CD14-positive monocyte (primary cell): ENCODE measurements at regions not wholly inside any gene's neighbourhood (a gene's known extent, or its start where the extent isn't known, plus 50 kb on each side); places are given as distances from the start of the nearest gene placed in this dataset.

ENCODE experiments used
- DNase-seq, 3 donors: peaks; one replicate each; pipeline ENCODE4 v3.0.0-alpha.2; 2011 to 2022
- H2AFZ ChIP-seq: 2 replicates; pipeline ENCODE4 v1.6.0; 2012; ENCODE audit warnings: mild to moderate bottlenecking, low read depth, low read length, inconsistent platforms; ENCODE audit not compliant: insufficient read depth, poor library complexity, severe bottlenecking
- H3K27ac ChIP-seq, 2 donors: 1 replicate in 1 of 2; 2 replicates in 1 of 2; pipeline ENCODE4 v1.5.1; 2012 to 2013; ENCODE audit warnings: low read length in 2 of 2, control low read depth in 1 of 2, inconsistent platforms in 1 of 2, low read depth in 1 of 2, mild to moderate bottlenecking in 1 of 2
- H3K27me3 ChIP-seq, 2 donors: one replicate each; pipeline versions ENCODE4 v1.6.0 to v1.6.1; 2011 to 2013; ENCODE audit warnings: low read length in 2 of 2; ENCODE audit not compliant: control insufficient read depth in 2 of 2, insufficient read depth in 2 of 2
- H3K36me3 ChIP-seq, 2 donors: replicated peaks in 1 of 2; 1 replicate in 1 of 2; 2 replicates in 1 of 2; pipeline versions ENCODE4 v1.5.1 to v1.6.1; 2012 to 2013; ENCODE audit warnings: low read length in 2 of 2, control low read depth in 1 of 2, inconsistent platforms in 1 of 2, mild to moderate bottlenecking in 1 of 2; ENCODE audit not compliant: insufficient read depth in 2 of 2, control insufficient read depth in 1 of 2
- H3K4me1 ChIP-seq, 2 donors: 1 replicate in 1 of 2; 2 replicates in 1 of 2; pipeline versions ENCODE4 v1.5.1 to v1.6.1; 2012 to 2013; ENCODE audit warnings: low read length in 2 of 2, control low read depth in 1 of 2, inconsistent platforms in 1 of 2, mild to moderate bottlenecking in 1 of 2, moderate library complexity in 1 of 2; ENCODE audit not compliant: insufficient read depth in 2 of 2, control insufficient read depth in 1 of 2
- H3K4me2 ChIP-seq: replicated peaks from 2 replicates; pipeline ENCODE3; 2012; ENCODE audit warnings: low read length, moderate library complexity, mild to moderate bottlenecking; ENCODE audit not compliant: poor library complexity, severe bottlenecking; ENCODE audit errors: extremely low read depth
- H3K4me3 ChIP-seq, 3 experiments: fragments of 200-600 bp in 1 of 3; sonication (generic) in 1 of 3; replicated peaks in 1 of 3; 1 replicate in 2 of 3; 2 replicates in 1 of 3; pipeline ENCODE4 v1.5.1; 2011 to 2013; ENCODE audit warnings: low read length in 3 of 3, mild to moderate bottlenecking in 3 of 3, control low read depth in 2 of 3, low read depth in 2 of 3, inconsistent platforms in 1 of 3, moderate library complexity in 1 of 3
- H3K79me2 ChIP-seq: 2 replicates; pipeline ENCODE4 v1.6.0; 2012; ENCODE audit warnings: mild to moderate bottlenecking, control low read depth, inconsistent platforms, low read length, moderate library complexity; ENCODE audit not compliant: insufficient read depth
- H3K9ac ChIP-seq: 2 replicates; pipeline ENCODE4 v1.6.0; 2017; ENCODE audit warnings: low read length, mild to moderate bottlenecking; ENCODE audit not compliant: insufficient read depth, poor library complexity, severe bottlenecking
- H3K9me3 ChIP-seq, 2 donors: replicated peaks in 1 of 2; 1 replicate in 1 of 2; 2 replicates in 1 of 2; pipeline versions ENCODE4 v1.5.1 to v1.6.1; 2012 to 2013; ENCODE audit warnings: low read length in 2 of 2, control low read depth in 1 of 2; ENCODE audit not compliant: control insufficient read depth in 1 of 2, insufficient read depth in 1 of 2
- H4K20me1 ChIP-seq: 2 replicates; pipeline ENCODE4 v1.6.0; 2012; ENCODE audit warnings: mild to moderate bottlenecking, low read length, control low read depth, moderate library complexity; ENCODE audit not compliant: insufficient read depth
- H3K27ac Mint-ChIP-seq, 7 donors: one replicate each; pipeline ENCODE4 v1.8.0; 2020; ENCODE audit warnings: mild to moderate bottlenecking in 7 of 7, mixed read lengths in 7 of 7, moderate library complexity in 6 of 7, inconsistent platforms in 2 of 7
- H3K27me3 Mint-ChIP-seq, 3 donors: one replicate each; pipeline ENCODE4 v1.8.0; 2021 to 2022; ENCODE audit warnings: low read depth in 3 of 3, mild to moderate bottlenecking in 3 of 3, mixed read lengths in 3 of 3, moderate library complexity in 3 of 3, inconsistent platforms in 1 of 3
- H3K36me3 Mint-ChIP-seq, 2 donors: one replicate each; pipeline ENCODE4 v1.8.0; 2020; ENCODE audit warnings: mixed read lengths in 2 of 2, inconsistent platforms in 1 of 2, mild to moderate bottlenecking in 1 of 2
- H3K4me1 Mint-ChIP-seq: one replicate; pipeline ENCODE4 v1.8.0; 2020; ENCODE audit warnings: mild to moderate bottlenecking, mixed read lengths
- H3K4me3 Mint-ChIP-seq, 2 donors: one replicate each; pipeline ENCODE4 v1.8.0; 2020; ENCODE audit warnings: mild to moderate bottlenecking in 2 of 2, mixed read lengths in 2 of 2, moderate library complexity in 1 of 2
- H3K9me3 Mint-ChIP-seq, 7 donors: one replicate each; pipeline ENCODE4 v1.8.0; 2020 to 2022; ENCODE audit warnings: mixed read lengths in 7 of 7, mild to moderate bottlenecking in 6 of 7, moderate library complexity in 6 of 7, inconsistent platforms in 2 of 7
- WGBS: methylation state at CpG from one replicate; pipeline ENCODE4 v1.1.5; 2013; ENCODE audit warnings: missing lambda C conversion rate; ENCODE audit not compliant: insufficient coverage; 5-methylcytosine and 5-hydroxymethylcytosine counted together
- intact Hi-C, 2 donors: fragments of 100-400 bp; cut with micrococcal nuclease; formaldehyde crosslinking; loops; one replicate each; pipeline versions ENCODE4 v1.15.0 to v1.15.1; 2023
- TF ChIP-seq, protein P1 (sequence below): fragments of 200-600 bp; IDR thresholded peaks from one replicate; pipeline ENCODE4 v1.8.0; 2022; ENCODE audit warnings: antibody characterized with exemption, mild to moderate bottlenecking

DNA sequence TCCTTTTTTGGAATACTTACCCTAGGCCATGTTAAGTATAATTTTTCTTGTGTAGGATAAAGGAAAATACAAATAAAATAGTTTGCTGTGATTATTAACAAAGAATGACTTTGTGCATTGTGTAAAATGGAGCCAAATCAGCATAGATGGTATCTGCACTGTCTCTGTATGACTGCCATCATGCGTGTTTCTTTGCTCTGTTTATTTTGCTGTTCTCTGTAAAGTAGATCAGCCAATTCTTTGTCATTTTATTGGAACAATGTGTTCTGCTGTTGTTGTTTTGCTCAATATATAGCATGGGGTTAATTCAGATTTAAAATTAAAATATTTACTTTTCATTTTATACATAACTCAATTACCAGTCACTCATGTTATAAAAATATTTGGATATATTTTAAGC, 181.3 kb upstream of the UBE2E3 start:
- H3K27me3 ChIP-seq, result no peaks in the 10 kb centered on the region
- H3K27ac ChIP-seq, result no peak overlapping the region
- H3K4me1 ChIP-seq, result no peaks in the 10 kb centered on the region
- no CpG with 5 or more reads among the region's 1 CpG for WGBS
- no peak for DNase-seq
- no peaks in the 10 kb centered on the region for H3K36me3 ChIP-seq
- no peaks in the 10 kb centered on the region for H4K20me1 ChIP-seq
- no peak overlapping the region for H3K4me3 ChIP-seq
- H3K9ac ChIP-seq, result no peak overlapping the region
- no peaks in the 10 kb centered on the region for H3K4me1 Mint-ChIP-seq
- no peak overlapping the region for H2AFZ ChIP-seq
- H3K27me3 Mint-ChIP-seq, result peaks cover 0 to 2% (median 0%) of the 10 kb centered on the region in 3 donors
- H3K9me3 Mint-ChIP-seq, result no peaks in the 10 kb centered on the region
- H3K9me3 ChIP-seq, result no peaks in the 10 kb centered on the region
- TF ChIP-seq, protein P1, sequence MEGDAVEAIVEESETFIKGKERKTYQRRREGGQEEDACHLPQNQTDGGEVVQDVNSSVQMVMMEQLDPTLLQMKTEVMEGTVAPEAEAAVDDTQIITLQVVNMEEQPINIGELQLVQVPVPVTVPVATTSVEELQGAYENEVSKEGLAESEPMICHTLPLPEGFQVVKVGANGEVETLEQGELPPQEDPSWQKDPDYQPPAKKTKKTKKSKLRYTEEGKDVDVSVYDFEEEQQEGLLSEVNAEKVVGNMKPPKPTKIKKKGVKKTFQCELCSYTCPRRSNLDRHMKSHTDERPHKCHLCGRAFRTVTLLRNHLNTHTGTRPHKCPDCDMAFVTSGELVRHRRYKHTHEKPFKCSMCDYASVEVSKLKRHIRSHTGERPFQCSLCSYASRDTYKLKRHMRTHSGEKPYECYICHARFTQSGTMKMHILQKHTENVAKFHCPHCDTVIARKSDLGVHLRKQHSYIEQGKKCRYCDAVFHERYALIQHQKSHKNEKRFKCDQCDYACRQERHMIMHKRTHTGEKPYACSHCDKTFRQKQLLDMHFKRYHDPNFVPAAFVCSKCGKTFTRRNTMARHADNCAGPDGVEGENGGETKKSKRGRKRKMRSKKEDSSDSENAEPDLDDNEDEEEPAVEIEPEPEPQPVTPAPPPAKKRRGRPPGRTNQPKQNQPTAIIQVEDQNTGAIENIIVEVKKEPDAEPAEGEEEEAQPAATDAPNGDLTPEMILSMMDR, result no peak
- intact Hi-C loops, result no loop called here
- H3K4me3 Mint-ChIP-seq, result no peak overlapping the region
- no peak overlapping the region for H3K4me2 ChIP-seq
- H3K36me3 Mint-ChIP-seq, result no peaks in the 10 kb centered on the region
- H3K27ac Mint-ChIP-seq, result no peak overlapping the region
- H3K79me2 ChIP-seq, result no peaks in the 10 kb centered on the region

DNA sequence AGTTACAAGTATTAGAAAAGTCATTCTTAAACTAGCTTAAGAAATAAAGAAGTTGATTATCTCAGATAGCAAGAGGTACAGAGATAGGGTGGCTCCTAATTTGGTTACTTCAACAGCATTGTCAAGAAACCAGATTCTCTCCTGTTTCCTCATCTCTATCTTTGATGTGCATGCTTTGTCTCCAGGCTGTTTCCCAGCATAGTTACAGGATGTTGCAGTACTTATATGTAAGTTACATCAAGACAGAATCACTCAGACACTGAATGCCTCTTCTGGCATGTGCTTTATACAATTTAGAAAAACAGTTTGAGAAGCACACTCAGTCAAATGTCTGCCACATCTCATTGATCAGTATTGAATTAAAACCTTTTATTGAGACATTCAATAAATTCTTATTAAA, 189.5 kb upstream of the UBE2E3 start:
- no peaks in the 10 kb centered on the region for H3K4me1 Mint-ChIP-seq
- Histone ChIP-seq H3K4me2 (no peak overlapping the region), H3K79me2 (no peaks in the 10 kb centered on the region), H3K27ac (no peak overlapping the region), H3K9ac (no peak overlapping the region), H3K9me3 (no peaks in the 10 kb centered on the region), H2AFZ (no peak overlapping the region), H3K36me3 (no peaks in the 10 kb centered on the region), H3K4me3 (no peak overlapping the region), H3K27me3 (no peaks in the 10 kb centered on the region), H3K4me1 (no peaks in the 10 kb centered on the region), H4K20me1 (no peaks in the 10 kb centered on the region)
- no peak overlapping the region for H3K4me3 Mint-ChIP-seq
- H3K9me3 Mint-ChIP-seq, result peaks cover 0 to 2% (median 0%) of the 10 kb centered on the region in 7 donors
- H3K27ac Mint-ChIP-seq, result no peak overlapping the region
- H3K27me3 Mint-ChIP-seq, result no peaks in the 10 kb centered on the region
- H3K36me3 Mint-ChIP-seq, result no peaks in the 10 kb centered on the region
- no peak for DNase-seq
- intact Hi-C loops, result no loop called here
- TF ChIP-seq, protein P1, result no peak
